ENCODE measurements at regions not wholly inside any gene's neighbourhood (a gene's known extent, or its start where the extent isn't known, plus 50 kb on each side); places are given as distances from the start of the nearest gene placed in this dataset.

DNA sequence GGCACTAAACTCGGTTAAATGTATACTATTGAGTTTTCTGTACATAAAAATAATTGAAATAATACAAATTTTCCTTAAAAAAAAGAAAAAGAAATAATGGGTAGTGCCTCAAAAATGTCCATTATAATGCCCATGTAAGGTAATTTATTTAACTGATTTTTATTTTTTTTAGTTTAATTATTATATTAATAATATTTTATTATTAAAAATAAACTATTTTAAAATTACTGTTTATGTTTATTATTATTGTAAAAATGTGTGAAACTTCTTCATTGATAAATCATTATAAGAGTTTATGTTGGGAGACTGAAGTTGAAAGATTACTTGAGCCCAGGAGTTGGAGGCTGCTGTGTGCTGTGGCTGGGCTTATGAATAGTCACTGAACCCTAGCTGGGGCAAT, 925.5 kb upstream of the EPHA7 start:
- TF ChIP-seq SIN3A (IDR thresholded peaks at IDR 0.05; ENCODE audit: borderline replicate concordance, insufficient read depth, low read length), result no peak
- TF ChIP-seq, protein P1, sequence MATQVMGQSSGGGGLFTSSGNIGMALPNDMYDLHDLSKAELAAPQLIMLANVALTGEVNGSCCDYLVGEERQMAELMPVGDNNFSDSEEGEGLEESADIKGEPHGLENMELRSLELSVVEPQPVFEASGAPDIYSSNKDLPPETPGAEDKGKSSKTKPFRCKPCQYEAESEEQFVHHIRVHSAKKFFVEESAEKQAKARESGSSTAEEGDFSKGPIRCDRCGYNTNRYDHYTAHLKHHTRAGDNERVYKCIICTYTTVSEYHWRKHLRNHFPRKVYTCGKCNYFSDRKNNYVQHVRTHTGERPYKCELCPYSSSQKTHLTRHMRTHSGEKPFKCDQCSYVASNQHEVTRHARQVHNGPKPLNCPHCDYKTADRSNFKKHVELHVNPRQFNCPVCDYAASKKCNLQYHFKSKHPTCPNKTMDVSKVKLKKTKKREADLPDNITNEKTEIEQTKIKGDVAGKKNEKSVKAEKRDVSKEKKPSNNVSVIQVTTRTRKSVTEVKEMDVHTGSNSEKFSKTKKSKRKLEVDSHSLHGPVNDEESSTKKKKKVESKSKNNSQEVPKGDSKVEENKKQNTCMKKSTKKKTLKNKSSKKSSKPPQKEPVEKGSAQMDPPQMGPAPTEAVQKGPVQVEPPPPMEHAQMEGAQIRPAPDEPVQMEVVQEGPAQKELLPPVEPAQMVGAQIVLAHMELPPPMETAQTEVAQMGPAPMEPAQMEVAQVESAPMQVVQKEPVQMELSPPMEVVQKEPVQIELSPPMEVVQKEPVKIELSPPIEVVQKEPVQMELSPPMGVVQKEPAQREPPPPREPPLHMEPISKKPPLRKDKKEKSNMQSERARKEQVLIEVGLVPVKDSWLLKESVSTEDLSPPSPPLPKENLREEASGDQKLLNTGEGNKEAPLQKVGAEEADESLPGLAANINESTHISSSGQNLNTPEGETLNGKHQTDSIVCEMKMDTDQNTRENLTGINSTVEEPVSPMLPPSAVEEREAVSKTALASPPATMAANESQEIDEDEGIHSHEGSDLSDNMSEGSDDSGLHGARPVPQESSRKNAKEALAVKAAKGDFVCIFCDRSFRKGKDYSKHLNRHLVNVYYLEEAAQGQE (IDR thresholded peaks at IDR 0.05; ENCODE audit: insufficient read depth in 1 of 2, low read depth in 2 of 2, low read length in 2 of 2), result no peak
- TF ChIP-seq TAF1 (IDR thresholded peaks at IDR 0.05; ENCODE audit: borderline replicate concordance, insufficient read depth, low read length), result no peak
- no peak for TF ChIP-seq POLR2AphosphoS5 (IDR thresholded peaks at IDR 0.05; ENCODE audit: low read depth, low read length)

Measured in PFSK-1 (cell line).